HG02763 (cell line): ENCODE measurements at regions not wholly inside any gene's neighbourhood (a gene's known extent, or its start where the extent isn't known, plus 50 kb on each side); places are given as distances from the start of the nearest gene placed in this dataset.
"Not testable (repeated sequence)": the region's sequence is repeated elsewhere in the genome, so short reads cannot be mapped to it uniquely, and the experiment has no call there.

Experiments used
- ATAC-seq: cut with Tn5 transposase; IDR thresholded peaks from one replicate; pipeline ENCODE4 v1.9.1; 2021; ENCODE audit warnings: mild to moderate bottlenecking, moderate library complexity; ENCODE audit not compliant: unreplicated experiment

DNA sequence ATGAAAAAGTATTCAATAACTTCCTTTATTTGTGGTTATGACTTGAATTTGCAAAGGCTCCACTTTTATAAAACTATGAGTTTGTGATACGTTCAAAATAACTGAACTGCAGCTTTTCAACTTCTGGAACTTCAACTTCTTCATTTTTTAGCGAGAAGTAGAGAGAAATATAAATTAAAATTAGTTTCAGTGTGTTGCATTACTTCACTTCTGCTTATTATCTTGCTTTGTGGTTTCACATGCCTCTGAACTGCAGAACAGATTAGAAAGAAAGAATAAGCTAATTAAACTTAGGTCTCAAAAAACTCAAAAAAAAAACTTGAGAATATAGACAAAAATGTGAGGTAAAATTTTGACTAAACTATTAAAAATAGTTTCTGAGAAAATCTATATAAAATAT lies 1073.4 kb downstream of the PCDH17 start:
- ATAC-seq: no peak

- no peak for ATAC-seq
These were observed 1074.9 kb downstream of the PCDH17 start for GRCh38 chr13:58706421-58706820.

DNA sequence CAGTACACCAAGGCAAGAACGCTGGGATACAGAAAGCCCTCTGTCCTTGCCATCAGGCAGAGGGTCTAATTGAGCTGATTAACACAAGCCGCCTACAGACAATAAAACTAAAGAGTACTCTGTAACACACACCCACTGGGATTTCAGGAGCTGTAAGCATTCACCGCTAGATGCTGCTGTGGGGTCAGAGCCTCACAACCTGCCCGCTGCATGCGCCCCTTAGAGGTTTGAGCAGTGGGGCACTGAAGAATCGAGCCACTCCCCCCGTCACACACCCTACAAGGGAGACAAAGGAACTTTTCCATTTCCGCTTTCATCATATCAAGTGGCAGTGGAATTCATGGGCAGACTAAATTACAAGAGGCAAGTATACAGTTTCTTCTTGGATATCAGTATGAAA lies 1080.6 kb downstream of the PCDH17 start:
- no peak for ATAC-seq

DNA sequence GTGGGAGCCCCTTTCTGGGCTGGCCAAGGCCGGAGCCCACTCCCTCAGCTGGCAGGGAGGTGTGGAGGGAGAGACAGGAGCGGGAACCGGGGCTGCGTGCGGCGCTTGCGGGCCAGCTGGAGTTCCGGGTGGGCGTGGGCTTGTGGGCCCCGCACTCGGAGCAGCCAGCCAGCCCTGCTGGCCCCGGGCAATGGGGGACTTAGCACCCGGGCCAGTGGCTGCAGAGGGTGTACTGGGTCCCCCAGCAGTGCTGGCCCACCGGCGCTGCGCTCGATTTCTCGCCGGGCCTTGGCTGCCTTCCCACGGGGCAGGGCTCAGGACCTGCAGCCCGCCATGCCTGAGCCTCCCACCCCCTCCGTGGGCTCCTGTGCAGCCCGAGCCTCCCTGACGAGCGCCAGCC lies 1082.5 kb downstream of the PCDH17 start:
- ATAC-seq: not testable (repeated sequence)

- ATAC-seq: no peak
These were observed 1089.7 kb downstream of the PCDH17 start for GRCh38 chr13:58721273-58721672.

- ATAC-seq: no peak
These were observed 1096.6 kb downstream of the PCDH17 start for GRCh38 chr13:58728126-58728525.

GRCh38 chr13:58729361-58729760 lies 1097.8 kb downstream of the PCDH17 start:
- ATAC-seq: no peak

DNA sequence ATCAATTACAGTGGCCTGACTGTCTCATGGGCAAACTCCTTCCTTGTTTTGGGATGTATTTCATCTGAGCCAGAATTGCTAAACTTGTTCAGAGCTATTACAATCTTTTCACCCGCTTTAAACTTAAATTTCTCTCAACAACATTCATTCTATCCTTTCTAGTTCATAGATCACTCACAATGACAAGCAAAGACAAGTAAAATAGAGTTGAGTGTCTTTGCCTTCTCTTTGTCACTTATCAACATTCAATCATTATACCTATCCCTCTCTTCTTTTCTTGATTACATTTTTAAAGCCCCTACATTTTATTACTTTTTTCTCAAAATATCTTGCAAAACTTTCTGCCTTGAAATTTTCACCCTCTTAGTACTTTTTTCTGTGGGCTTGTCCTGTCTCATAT lies 1113.1 kb downstream of the PCDH17 start:
- no peak for ATAC-seq

- ATAC-seq: no peak
These were observed 1136.0 kb downstream of the PCDH17 start for GRCh38 chr13:58767566-58767965.

- ATAC-seq: no peak
These were observed 1141.8 kb downstream of the PCDH17 start for GRCh38 chr13:58773280-58773859.

DNA sequence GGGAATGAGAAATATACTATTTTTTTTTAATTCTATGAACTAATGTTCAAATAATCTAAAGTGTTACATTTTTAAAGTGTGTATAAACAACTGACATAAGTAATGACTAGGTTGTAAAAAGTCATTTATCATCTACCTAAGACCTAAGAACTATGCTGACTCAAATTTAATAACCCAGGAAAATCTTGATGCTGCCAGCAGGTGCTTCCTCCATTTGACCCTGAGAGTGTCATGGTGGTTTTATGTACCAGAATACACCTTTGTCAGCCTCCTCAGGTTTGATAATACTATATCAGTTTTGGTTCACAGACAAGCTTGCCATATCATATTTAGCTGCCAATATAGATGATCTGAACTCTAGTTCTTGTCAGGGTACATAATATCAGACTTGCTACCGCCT lies 1151.2 kb downstream of the PCDH17 start:
- ATAC-seq: no peak

GRCh38 chr13:58792854-58793253 lies 1161.3 kb downstream of the PCDH17 start:
- no peak for ATAC-seq

GRCh38 chr13:58795715-58796114 lies 1164.2 kb downstream of the PCDH17 start:
- ATAC-seq: no peak

- no peak for ATAC-seq
These were observed 1173.3 kb downstream of the PCDH17 start for GRCh38 chr13:58804832-58805231.

- ATAC-seq: no peak
These were observed 1174.9 kb downstream of the PCDH17 start for GRCh38 chr13:58806401-58806800.

DNA sequence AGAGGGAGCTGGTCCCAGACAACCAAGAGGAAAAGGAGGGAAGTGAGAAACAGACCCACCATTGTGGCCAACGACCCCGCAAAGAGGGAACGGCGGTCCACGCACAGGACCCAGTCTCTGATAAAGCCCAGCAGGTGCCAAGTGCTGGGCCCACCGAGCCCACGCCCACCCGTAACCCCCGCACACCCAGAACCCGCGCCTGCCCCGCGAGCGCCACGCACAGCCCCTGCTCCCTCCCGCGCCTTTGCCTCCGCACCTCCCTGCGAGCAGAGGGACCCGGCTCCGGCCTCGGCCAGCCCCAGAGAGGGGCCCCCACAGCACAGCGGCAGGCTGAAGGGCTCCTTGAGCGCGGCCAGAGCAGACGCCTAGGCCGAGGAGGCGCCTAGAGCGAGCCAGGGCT lies 1192.2 kb downstream of the PCDH17 start:
- no peak for ATAC-seq

- ATAC-seq: no peak
These were observed 1196.4 kb downstream of the PCDH17 start for GRCh38 chr13:58827904-58828303.

DNA sequence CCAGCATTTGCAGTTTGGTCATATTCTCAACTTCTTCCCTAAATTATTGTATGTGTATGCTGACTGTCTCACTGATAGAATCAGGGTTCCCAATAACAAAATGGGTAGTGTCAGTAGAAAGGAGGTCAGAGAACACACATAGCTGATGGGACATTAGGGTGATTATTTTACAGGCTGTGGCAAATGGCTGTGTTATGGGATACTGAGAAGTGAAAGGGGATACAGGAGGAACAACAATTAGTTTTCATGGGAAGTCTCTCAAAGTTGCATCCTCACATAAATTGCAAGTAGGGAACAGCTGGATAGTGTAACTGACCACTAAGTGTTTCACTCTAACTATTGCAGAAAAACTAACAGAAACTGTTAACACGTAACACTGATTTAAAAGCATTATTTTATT lies 1199.3 kb downstream of the PCDH17 start:
- ATAC-seq: no peak

DNA sequence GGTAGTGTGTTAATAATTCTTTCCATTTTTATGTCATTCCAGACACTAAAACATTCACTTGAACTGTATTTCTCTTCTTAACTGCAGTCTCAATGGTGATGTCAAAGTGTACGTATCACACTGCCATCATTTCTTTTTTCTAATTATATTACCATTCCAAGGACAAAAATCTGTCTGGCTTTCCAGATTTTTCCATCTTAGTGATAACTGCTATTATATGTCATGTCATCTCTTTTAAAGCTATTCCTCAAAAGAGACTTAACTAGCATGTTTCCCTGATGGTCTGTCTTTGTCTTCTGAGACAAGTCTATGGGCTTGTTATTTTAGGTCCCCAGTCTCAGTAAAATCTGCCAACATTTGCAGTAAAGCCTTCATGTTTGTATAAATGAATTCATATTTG lies 1207.1 kb downstream of the PCDH17 start:
- ATAC-seq: no peak

GRCh38 chr13:58843071-58843470 lies 1211.5 kb downstream of the PCDH17 start:
- ATAC-seq: no peak

DNA sequence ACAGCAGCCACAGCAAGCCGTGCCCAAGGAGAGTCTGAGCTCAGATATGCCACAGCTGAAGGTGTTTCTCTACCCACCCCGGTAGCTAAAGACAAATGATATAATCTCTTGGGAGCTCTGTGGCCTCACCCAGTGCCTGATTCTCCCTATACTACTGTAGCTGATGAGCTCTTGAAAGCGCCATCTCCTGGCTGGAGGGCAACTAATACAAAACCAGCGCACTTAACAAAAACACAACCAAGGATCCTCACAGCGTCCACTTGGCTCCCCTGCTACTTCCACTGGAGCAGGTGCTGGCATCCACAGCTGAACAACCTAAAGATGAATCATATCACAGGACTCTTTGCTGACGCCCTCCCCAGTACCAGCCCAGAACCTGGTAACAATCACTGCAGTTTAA lies 1212.0 kb downstream of the PCDH17 start:
- no peak for ATAC-seq

GRCh38 chr13:58850161-58850560 lies 1218.6 kb downstream of the PCDH17 start:
- no peak for ATAC-seq

DNA sequence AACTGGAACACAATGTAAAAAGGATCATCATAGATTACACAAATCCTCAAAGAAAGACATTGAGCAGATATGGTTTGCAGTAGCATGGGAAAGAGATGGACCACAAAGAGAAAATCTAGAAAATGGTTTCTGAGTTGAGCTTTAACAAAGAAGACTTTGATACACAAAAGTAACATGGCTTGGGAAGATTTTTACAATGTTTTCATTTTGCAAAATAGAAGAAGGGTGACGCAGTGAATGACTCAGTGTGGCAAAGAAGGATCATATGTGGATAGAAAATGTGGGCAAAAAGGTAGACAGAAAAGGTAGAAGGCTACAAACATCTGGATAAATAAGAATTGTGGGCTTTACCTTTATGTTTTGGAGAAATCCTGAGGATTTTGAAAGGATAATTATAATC lies 1220.5 kb downstream of the PCDH17 start:
- no peak for ATAC-seq

DNA sequence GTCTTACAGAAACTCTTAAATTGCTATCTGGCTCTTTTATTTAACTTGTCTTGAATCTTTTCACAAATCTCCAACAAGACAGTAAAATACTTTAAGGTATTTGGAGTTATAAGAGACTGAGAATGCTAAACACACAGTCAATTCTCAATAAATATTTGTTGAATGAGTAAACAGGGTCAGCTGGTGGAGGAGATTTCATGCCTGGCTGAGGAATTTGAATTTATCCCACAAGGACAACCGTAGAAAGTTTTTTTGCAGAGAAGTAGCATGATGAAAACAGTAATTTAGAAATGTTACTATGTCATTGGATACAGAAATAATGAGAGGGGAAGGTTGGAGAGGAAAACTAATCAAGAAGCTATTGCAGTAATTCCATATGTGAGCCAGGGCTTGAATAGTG lies 1223.7 kb downstream of the PCDH17 start:
- ATAC-seq: no peak
